GM12878 (cell line): ENCODE measurements at regions not wholly inside any gene's neighbourhood (a gene's known extent, or its start where the extent isn't known, plus 50 kb on each side); places are given as distances from the start of the nearest gene placed in this dataset.

ENCODE experiments used
- ATAC-seq: fragments of 200-7000 bp; cut with Tn5 transposase; 3 replicates; pipeline ENCODE4 v1.9.1; 2020; ENCODE audit warnings: mild to moderate bottlenecking, moderate library complexity
- BruUV-seq: library from RNA; stranded (reverse); fragments of 400-500 nt; replicated peaks from 2 replicates; lab custom pipeline; 2021; lab: Mats Ljungman, UMichigan
- CTCF ChIA-PET: fragments of 300-600 bp; sonication (Branson Sonifier 250); formaldehyde crosslinking; extraction: SDS; loops from one replicate; lab custom pipeline; 2021; ENCODE audit warnings: inconsistent platforms; lab: Yijun Ruan, JAX
- POLR2A ChIA-PET: fragments of 350-600 bp; formaldehyde crosslinking; extraction: SDS; loops from one replicate; lab custom pipeline; 2021; ENCODE audit warnings: inconsistent platforms; lab: Charles Lee
- RAD21 ChIA-PET: fragments of 300-600 bp; sonication (Branson Sonifier 250); formaldehyde crosslinking; loops from one replicate; lab custom pipeline; 2023; ENCODE audit warnings: antibody characterized with exemption; ENCODE audit not compliant: unreplicated experiment; lab: Charles Lee
- SMC1A ChIA-PET: fragments of 300-600 bp; sonication (Branson Sonifier 250); formaldehyde crosslinking; loops from one replicate; lab custom pipeline; 2023; ENCODE audit not compliant: unreplicated experiment, uncharacterized antibody; lab: Charles Lee
- DNase-seq: peaks from one replicate; pipeline ENCODE4 v3.0.0-alpha.2; 2011; ENCODE audit warnings: low read depth, low spot score
- FAIRE-seq: peaks from 3 replicates; lab custom pipeline; 2011; peaks lifted over from hg19 to GRCh38; lab: Jason Lieb, UNC
- H2AFZ ChIP-seq: 2 replicates; pipeline ENCODE4 v1.6.0; 2011; ENCODE audit warnings: low read depth, low read length, control low read depth; ENCODE audit not compliant: control insufficient read depth
- H3K27ac ChIP-seq: 2 replicates; pipeline ENCODE4 v1.5.1; 2011; ENCODE audit warnings: control low read depth; ENCODE audit not compliant: control insufficient read depth, insufficient read depth
- H3K27me3 ChIP-seq, 2 experiments: replicated peaks in 1 of 2; 2 replicates each; pipeline versions ENCODE4 v1.6.0 to v1.6.1; 2011; ENCODE audit warnings: low read length in 1 of 2; ENCODE audit not compliant: control insufficient read depth in 2 of 2, insufficient read depth in 2 of 2
- H3K36me3 ChIP-seq, 2 experiments: 2 replicates each; pipeline ENCODE4 v1.5.1; 2011; ENCODE audit warnings: low read length in 1 of 2; ENCODE audit not compliant: control insufficient read depth in 2 of 2, insufficient read depth in 2 of 2
- H3K4me1 ChIP-seq: 2 replicates; pipeline ENCODE4 v1.6.1; 2011; ENCODE audit warnings: mild to moderate bottlenecking, low read length, moderate library complexity, mixed read lengths; ENCODE audit not compliant: control insufficient read depth, insufficient read depth
- H3K4me2 ChIP-seq: 2 replicates; pipeline ENCODE4 v1.6.0; 2011; ENCODE audit warnings: control low read depth; ENCODE audit not compliant: control insufficient read depth, insufficient read depth
- H3K4me3 ChIP-seq: fragments of 200-600 bp; sonication (generic); 2 replicates; pipeline ENCODE4 v1.5.1; 2016
- H3K79me2 ChIP-seq: 2 replicates; pipeline ENCODE4 v1.6.0; 2011; ENCODE audit warnings: low read length; ENCODE audit not compliant: control insufficient read depth, insufficient read depth
- H3K9ac ChIP-seq: 2 replicates; pipeline ENCODE4 v1.8.0; 2011; ENCODE audit warnings: low read length, control low read depth, mixed read lengths; ENCODE audit not compliant: control insufficient read depth, insufficient read depth
- H3K9me3 ChIP-seq: replicated peaks from 3 replicates; pipeline ENCODE4 v1.5.1; 2011; ENCODE audit warnings: mild to moderate bottlenecking, low read length; ENCODE audit not compliant: control insufficient read depth, insufficient read depth
- H4K20me1 ChIP-seq: 2 replicates; pipeline ENCODE4 v1.6.0; 2011; ENCODE audit not compliant: control insufficient read depth, insufficient read depth
- ATF7 ChIP-seq: fragments of 450-650 bp; IDR thresholded peaks from 2 replicates; pipeline ENCODE4 v1.6.1; 2016; ENCODE audit warnings: low read depth, mild to moderate bottlenecking
- CREM ChIP-seq: IDR thresholded peaks from 2 replicates; pipeline ENCODE4 v1.6.1; 2014; ENCODE audit warnings: antibody characterized with exemption, low read depth
- E4F1 ChIP-seq: fragments of 450-650 bp; IDR thresholded peaks from 2 replicates; pipeline ENCODE4 v1.6.1; 2018; ENCODE audit warnings: borderline replicate concordance, mild to moderate bottlenecking; ENCODE audit not compliant: partially characterized antibody
- NFXL1 ChIP-seq: fragments of 450-650 bp; IDR thresholded peaks from 2 replicates; pipeline ENCODE4 v1.6.1; 2017; ENCODE audit warnings: antibody characterized with exemption, mild to moderate bottlenecking, borderline replicate concordance
- NKRF ChIP-seq: fragments of 450-650 bp; conservative IDR thresholded peaks from 2 replicates; pipeline ENCODE4 v1.6.1; 2017; ENCODE audit warnings: mild to moderate bottlenecking, moderate library complexity
- RB1 ChIP-seq: fragments of 450-650 bp; formaldehyde crosslinking; IDR thresholded peaks from 2 replicates; pipeline ENCODE4 v1.6.1; 2017; ENCODE audit warnings: mild to moderate bottlenecking, borderline replicate concordance
- SMAD5 ChIP-seq: IDR thresholded peaks from 2 replicates; pipeline ENCODE4 v1.6.1; 2016; ENCODE audit warnings: antibody characterized with exemption, low read depth
- ZBED1 ChIP-seq: IDR thresholded peaks from 2 replicates; pipeline ENCODE4 v1.6.1; 2016; ENCODE audit warnings: borderline replicate concordance
- ZNF24 ChIP-seq: fragments of 450-650 bp; IDR thresholded peaks from 2 replicates; pipeline ENCODE4 v1.6.1; 2017; ENCODE audit warnings: antibody characterized with exemption, mild to moderate bottlenecking
- ZNF384 ChIP-seq: IDR thresholded peaks from 2 replicates; pipeline ENCODE4 v1.6.1; 2012; ENCODE audit warnings: low read depth, mild to moderate bottlenecking, low read length, improper control_type of control experiment, borderline replicate concordance
- WGBS: methylation state at CpG from one replicate; pipeline ENCODE4 v1.1.6; 2016; ENCODE audit warnings: low lambda C conversion rate; ENCODE audit not compliant: insufficient replicate concordance, insufficient coverage; ENCODE audit errors: missing lambda C conversion rate; 5-methylcytosine and 5-hydroxymethylcytosine counted together
- in situ Hi-C: fragments of 300-500 bp; cut with MboI; formaldehyde crosslinking; loops from 9 replicates; pipeline ENCODE4 v1.14.3; 2018; ENCODE audit warnings: mixed read lengths
- intact Hi-C: fragments of 100-400 bp; cut with micrococcal nuclease; formaldehyde crosslinking; loops from one replicate; pipeline ENCODE4 v1.14.2; 2022; ENCODE audit not compliant: unreplicated experiment

GRCh38 chr3:30341079-30341478 is 265.3 kb upstream of the TGFBR2 start:
- intact Hi-C loops (no loop called here), in situ Hi-C loops (no loop called here)
- H2AFZ ChIP-seq: no peak overlapping the region
- FAIRE-seq: no peak
- 51% methylated on average over 2 of the region's 2 CpGs for WGBS
- POLR2A ChIA-PET: no interaction called here
- no peak overlapping the region for H3K4me3 ChIP-seq
- CTCF ChIA-PET: interaction anchor here (1.1 kb wide), 1 partner anchor 353 kb away, joined by 4 read pairs; no protein-coding TSS in a partner anchor
- SMC1A ChIA-PET: no interaction called here
- H3K4me1 ChIP-seq: no peaks in the 10 kb centered on the region
- no peaks in the 10 kb centered on the region for H3K27me3 ChIP-seq
- no peaks in the 10 kb centered on the region for H3K79me2 ChIP-seq
- H4K20me1 ChIP-seq: no peaks in the 10 kb centered on the region
- ATAC-seq: no peak
- RAD21 ChIA-PET: no interaction called here
- TF ChIP-seq NKRF (no peak), ATF7 (no peak), SMAD5 (no peak), ZBED1 (no peak), ZNF24 (no peak), RB1 (no peak), E4F1 (no peak), CREM (no peak), NFXL1 (no peak), ZNF384 (no peak)
- no peak overlapping the region for H3K4me2 ChIP-seq
- H3K9me3 ChIP-seq: no peaks in the 10 kb centered on the region
- no peaks in the 10 kb centered on the region for H3K36me3 ChIP-seq
- no peak for DNase-seq
- H3K9ac ChIP-seq: no peak overlapping the region
- no TSS peak for BruUV-seq
- no peak overlapping the region for H3K27ac ChIP-seq
